Motor neuron (in vitro differentiated cells): ENCODE measurements at regions not wholly inside any gene's neighbourhood (a gene's known extent, or its start where the extent isn't known, plus 50 kb on each side); places are given as distances from the start of the nearest gene placed in this dataset.
A peak's percentile ranks its signal among the peaks of the same experiment; 100 is the strongest.

Experiments
- ATAC-seq, 8 experiments: fragments of 200-7000 bp; cut with Tn5 transposase; replicated peaks in 6 of 8; 2 replicates each; pipeline ENCODE4 v1.8.0; 2021; ENCODE audit warnings: mild to moderate bottlenecking in 8 of 8, moderate library complexity in 8 of 8
- H3K27ac ChIP-seq, 2 donors: fragments of 250-450 bp; sonication (Bioruptor Pico); 2 replicates each; pipeline ENCODE4 v1.9.0; 2021; ENCODE audit warnings: antibody characterized with exemption in 2 of 2, mild to moderate bottlenecking in 2 of 2, moderate library complexity in 1 of 2
- H3K4me1 ChIP-seq, 2 donors: fragments of 250-450 bp; sonication (Bioruptor Pico); replicated peaks in 1 of 2; 2 replicates each; pipeline ENCODE4 v1.6.1; 2021; ENCODE audit warnings: antibody characterized with exemption in 2 of 2, mild to moderate bottlenecking in 2 of 2, moderate library complexity in 1 of 2
- H3K4me3 ChIP-seq, 5 donors: fragments of 250-450 bp; sonication (Bioruptor Pico); 2 replicates each; pipeline ENCODE4 v1.9.0; 2021; ENCODE audit warnings: antibody characterized with exemption in 5 of 5, mild to moderate bottlenecking in 5 of 5, moderate library complexity in 4 of 5
- WGBS, 10 experiments: fragments of 450-650 bp; shearing (Covaris generic); methylation state at CpG; one replicate each; pipeline ENCODE4 v1.0.0; 2022; 5-methylcytosine and 5-hydroxymethylcytosine counted together
- in situ Hi-C, 9 experiments: fragments of 400-800 bp; cut with MboI; loops; one replicate each; pipeline ENCODE4 v1.15.0; 2021; ENCODE audit warnings: low sequenced_read_pairs in 9 of 9, low pct_unique_long_range_greater_than_20kb in 2 of 9; ENCODE audit not compliant: unreplicated experiment in 9 of 9

DNA sequence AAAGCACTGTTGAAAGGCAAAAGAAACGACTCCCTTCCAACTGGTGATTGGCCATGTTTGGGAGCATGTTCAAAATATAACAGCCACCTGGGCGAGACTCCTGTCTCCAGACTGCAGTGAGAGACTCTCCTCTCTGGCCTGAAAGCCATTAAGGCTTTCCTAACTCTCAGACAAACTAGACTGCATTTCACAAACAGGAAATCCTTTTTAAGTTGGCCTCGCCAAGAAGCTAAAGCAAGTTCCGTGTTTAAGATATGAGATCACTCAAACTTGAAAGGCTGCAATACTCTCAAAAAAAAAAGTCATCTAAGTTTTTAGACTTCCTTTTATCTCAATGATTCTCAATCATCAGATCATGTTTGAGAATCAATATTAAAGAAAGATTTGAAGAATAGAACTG lies 117.0 kb downstream of the TFAP2A start:
- ATAC-seq: no peak
- WGBS, 10 experiments: 4 to 100% (median 72%) methylated on average over 1 to 4 of the region's 4 CpGs

DNA sequence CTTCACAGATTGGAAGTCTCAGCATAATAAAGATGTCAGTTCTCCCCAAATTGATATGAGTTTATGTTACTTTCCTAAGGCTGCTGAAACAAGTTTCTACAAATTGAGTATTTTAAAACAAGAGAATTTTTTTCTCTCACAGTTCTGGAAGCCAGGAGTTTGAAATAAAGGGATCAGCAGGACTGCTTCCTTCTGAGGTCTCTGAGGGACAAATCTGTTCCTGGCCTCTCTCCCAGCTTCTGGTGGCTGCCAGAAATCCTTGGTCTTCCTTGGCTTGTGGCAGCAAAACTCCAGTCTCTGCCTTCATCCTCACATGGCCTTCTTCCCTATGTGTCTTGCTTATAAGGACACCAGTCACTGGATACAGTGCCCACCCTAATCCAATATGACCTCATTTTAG lies 136.1 kb downstream of the TFAP2A start:
- in situ Hi-C loops: no loop called here
- Histone ChIP-seq H3K4me3 (no peak overlapping the region), H3K27ac (no peak overlapping the region), H3K4me1 (peaks cover 2 to 13% of the 10 kb centered on the region in 2 donors)
- ATAC-seq: no peak

More for the DNA sequence above, 117.0 kb downstream of the TFAP2A start:
- H3K4me1 ChIP-seq: peaks cover 0 to 2% of the 10 kb centered on the region in 2 donors
- in situ Hi-C loops: no loop called here
- H3K27ac ChIP-seq: no peak overlapping the region
- H3K4me3 ChIP-seq: no peak overlapping the region

DNA sequence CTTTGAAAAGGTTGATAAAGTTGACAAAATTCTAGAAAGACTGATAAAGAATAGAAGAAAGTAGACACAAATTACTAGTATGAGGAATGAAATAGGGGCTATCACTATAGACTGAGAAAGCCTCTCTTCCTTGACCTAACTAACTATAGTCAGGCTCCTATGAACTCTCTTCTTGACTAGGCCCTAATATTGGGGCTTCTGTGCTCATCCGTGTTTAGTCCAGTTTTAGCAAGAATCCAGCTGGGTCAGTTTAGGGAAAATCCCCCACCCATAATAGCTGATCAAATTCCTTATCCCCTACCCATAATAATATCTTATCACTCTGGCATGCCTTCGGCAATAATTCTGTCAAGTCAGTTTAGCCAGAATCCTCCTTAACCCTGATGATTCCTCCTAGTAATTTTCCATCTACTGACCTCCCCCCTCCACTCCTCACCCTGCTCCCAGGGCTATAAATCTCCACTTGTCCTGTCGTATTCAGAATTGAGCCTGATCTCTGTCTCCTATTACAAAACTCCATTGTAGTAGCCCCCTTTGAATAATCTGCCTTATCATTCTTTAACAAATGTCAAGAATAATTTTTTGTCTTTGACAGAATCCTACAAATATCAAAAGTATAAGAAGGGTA lies 138.1 kb downstream of the TFAP2A start:
- in situ Hi-C loops: no loop called here
- Histone ChIP-seq H3K27ac (no peak overlapping the region), H3K4me3 (no peak overlapping the region), H3K4me1 (peaks cover 2 to 13% of the 10 kb centered on the region in 2 donors)
- ATAC-seq: peak in 4 of 8 experiments; percentile 39 to 81 (median 61)
- WGBS, 10 experiments: 26 to 83% (median 30%) methylated on average over 1 to 3 of the region's 3 CpGs

DNA sequence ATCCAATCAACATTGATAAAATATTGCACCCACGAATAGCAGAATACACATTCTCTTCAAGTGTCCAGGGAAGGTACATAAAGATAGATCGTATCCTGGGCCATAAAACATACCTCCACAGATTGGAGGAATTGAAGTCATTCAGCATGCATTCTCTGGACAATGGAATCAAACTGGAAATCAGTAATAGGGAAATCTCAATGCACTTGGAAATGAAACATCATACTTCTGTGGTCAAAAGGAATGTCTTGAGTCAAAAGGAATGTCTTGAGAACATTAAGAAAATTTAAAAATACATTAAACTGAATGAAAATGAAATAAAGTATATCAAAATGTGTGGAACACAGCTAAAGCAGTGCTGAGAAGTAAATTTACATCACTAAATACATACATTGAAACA lies 138.8 kb downstream of the TFAP2A start:
- WGBS, 10 experiments: 0 to 86% (median 77%) methylated on average over 1 to 2 of the region's 2 CpGs; no CpG with 5 or more reads in 1 of the 10 experiments
- in situ Hi-C loops: no loop called here

DNA sequence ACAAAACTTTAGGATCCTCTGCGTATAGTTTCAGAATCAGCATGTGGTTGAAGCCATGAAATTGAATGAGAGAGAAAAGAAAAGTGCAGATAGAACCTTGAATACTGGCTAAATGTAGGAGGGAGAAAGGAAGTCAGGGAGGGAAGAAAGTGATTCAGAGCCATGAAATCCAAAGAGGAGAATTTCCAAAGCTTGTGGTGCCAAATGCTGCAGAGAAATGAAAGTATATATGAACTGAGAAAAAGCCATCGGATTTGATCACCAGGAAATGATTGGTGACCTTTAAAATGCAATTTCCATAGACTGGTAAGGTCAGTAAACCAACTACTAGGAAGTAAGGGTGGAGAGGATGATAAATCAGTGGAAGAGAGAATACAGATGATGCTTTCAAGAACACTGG lies 142.3 kb downstream of the TFAP2A start:
- in situ Hi-C loops: no loop called here
- 14 to 94% (median 81%) methylated on average over 2 of the region's 2 CpGs; no CpG with 5 or more reads in 1 of the 10 experiments for WGBS, 10 experiments

More for the DNA sequence above, 138.8 kb downstream of the TFAP2A start:
- Histone ChIP-seq H3K27ac (no peak overlapping the region), H3K4me3 (no peak overlapping the region), H3K4me1 (peaks cover 2 to 18% of the 10 kb centered on the region in 2 donors)
- ATAC-seq: no peak

DNA sequence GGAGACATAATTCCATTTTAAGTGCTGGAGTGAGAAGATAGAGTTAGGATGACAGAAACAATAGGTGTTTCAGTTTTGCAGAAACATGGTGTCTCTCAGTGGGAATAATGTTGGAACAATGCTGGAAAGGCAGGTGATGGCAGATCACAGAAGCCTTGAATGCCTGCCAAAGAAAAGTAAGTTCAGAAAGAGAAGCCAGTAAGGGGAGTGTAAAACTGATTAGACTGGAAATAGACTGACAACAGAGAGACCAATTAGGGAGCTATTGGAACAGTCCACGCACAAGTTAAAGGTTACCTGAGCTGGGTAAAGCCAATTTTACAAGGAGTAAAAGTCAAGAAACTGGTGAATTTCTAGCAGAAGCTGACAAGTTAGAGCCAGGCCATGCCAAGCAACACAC lies 142.9 kb downstream of the TFAP2A start:
- WGBS, 10 experiments: 25 to 100% (median 55%) methylated on average over 1 of the region's 1 CpG; no CpG with 5 or more reads in 2 of the 10 experiments
- in situ Hi-C loops: no loop called here
- no peak for ATAC-seq
- no peak overlapping the region for H3K4me3 ChIP-seq
- H3K4me1 ChIP-seq: peaks cover 15 to 35% of the 10 kb centered on the region in 2 donors
- no peak overlapping the region for H3K27ac ChIP-seq

More for the DNA sequence above, 142.3 kb downstream of the TFAP2A start:
- Histone ChIP-seq H3K4me1 (peaks cover 15 to 35% of the 10 kb centered on the region in 2 donors), H3K4me3 (no peak overlapping the region), H3K27ac (no peak overlapping the region)
- no peak for ATAC-seq

DNA sequence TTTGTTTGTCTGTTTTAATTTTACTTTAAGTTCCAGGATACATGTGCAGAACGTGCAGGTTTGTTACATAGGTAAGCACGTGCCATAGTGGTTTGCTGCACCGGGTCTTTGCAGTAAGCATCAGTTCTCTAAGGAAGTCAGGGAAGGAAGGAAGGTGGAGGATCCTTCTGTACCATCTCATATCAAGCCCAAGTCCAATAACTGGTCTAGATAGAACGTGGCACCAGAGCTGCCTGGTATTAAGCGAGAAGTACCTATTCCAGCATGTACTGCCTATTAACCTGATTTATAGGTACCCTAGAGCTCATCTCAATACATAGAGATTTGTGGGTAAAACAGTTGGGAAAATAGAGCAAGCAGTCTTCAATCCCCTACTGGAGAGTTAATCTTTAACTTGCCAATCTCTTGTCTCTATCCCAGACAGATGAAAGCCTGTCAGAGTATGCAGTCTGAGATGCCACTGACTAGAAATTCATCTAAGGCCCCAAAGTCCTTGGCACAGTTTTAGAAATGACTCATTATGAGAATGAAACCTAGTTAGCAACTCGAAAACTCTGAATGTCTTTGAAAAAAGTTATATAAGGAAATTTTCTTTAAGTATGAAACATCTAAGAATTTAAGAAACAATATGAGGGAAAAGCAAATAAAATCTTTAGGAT lies 144.9 kb downstream of the TFAP2A start:
- in situ Hi-C loops: no loop called here
- H3K4me1 ChIP-seq: peaks cover 13 to 27% of the 10 kb centered on the region in 2 donors
- 14 to 89% (median 65%) methylated on average over 1 to 5 of the region's 6 CpGs for WGBS, 10 experiments
- no peak overlapping the region for H3K4me3 ChIP-seq
- no peak overlapping the region for H3K27ac ChIP-seq
- no peak for ATAC-seq

DNA sequence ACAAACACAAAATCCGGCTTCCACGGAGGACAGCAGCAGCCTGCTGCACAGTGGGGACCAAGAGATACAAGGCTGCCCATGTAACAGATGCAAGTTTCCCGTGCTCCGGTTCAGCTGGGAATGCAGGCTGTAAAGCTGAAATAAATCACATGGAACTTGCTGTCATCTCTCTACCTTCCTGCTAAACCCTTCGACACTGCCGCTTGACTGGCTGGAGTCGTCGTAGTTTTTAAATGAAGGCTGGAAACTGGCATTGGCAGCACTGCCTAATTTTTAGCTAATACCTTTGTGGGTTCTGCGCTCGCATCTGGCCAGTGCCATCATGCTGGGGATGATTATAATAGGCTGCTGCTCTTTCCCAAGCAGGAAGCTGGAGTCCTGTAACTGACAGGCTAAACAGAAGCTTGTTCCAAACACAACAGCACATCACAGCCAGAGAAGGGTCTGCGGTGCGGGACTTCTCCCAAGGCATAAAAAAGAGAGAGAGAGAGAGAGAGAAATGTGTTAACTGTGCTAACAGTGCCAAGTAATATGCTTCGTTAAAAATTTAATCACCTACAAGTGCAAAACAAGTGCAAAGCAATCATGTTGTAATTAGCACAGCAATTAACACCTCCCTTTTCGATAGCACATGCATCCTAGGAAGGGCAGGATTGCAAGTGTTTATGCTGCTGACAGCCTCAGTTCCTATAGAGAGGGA lies 146.1 kb downstream of the TFAP2A start:
- Histone ChIP-seq H3K4me3 (peak overlapping the region; percentile 18 to 23 (median 22)), H3K27ac (peak overlapping the region in 1 of 2 donors; percentile 60), H3K4me1 (peaks cover 13 to 27% of the 10 kb centered on the region in 2 donors)
- 0 to 20% (median 6%) methylated on average over 1 to 13 of the region's 14 CpGs for WGBS, 10 experiments
- in situ Hi-C loops: no loop called here
- peak in 6 of 8 experiments; percentile 25 to 99 (median 94) for ATAC-seq

DNA sequence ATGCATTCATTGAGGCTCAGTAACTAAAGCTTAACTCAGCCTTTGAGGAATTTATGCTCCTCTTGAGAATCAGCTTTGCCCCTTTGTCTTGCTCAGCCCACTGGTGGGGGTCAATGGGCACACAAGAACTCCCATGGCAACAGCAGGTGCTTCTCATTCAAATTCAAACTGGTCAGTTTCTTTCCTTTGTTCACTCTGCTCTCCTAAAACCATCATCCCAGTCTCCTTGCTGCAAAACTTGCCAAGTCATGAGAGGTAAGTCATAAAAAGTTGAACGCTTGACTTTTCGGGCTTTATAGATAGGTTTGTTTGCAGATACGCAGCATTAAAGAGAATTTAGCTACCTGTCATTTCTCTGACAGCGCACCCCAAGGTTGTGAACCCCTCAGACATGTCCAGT lies 146.8 kb downstream of the TFAP2A start:
- Histone ChIP-seq H3K27ac (peak overlapping the region in 1 of 2 donors; percentile 60), H3K4me1 (peaks cover 13 to 27% of the 10 kb centered on the region in 2 donors), H3K4me3 (peak overlapping the region in 3 of 5 donors; percentile 18 to 23 (median 22))
- peak in 5 of 8 experiments; percentile 18 to 49 (median 21) for ATAC-seq
- 0 to 70% (median 25%) methylated on average over 1 to 4 of the region's 4 CpGs; no CpG with 5 or more reads in 1 of the 10 experiments for WGBS, 10 experiments
- in situ Hi-C loops: no loop called here

DNA sequence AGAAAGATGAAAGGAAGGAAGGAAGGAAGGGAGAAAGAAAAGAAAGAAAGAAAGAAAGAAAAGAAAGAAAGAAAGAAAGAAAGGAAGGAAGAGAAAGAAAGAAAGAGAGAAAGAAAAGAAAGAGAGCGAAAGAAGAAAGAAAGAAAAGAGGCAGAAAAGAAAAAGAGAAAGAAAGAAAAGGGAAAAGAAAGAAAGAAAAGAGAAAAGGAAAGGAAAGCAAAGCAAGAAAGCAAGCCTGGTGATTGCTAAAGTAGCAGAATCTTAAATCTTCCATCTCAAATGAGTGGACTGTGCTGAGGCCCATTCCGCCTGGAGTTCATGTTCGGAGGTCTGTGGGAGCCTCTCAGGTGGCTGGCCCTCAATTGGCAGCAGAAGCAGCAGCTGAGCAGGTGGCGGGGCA lies 148.4 kb downstream of the TFAP2A start:
- in situ Hi-C loops: no loop called here

DNA sequence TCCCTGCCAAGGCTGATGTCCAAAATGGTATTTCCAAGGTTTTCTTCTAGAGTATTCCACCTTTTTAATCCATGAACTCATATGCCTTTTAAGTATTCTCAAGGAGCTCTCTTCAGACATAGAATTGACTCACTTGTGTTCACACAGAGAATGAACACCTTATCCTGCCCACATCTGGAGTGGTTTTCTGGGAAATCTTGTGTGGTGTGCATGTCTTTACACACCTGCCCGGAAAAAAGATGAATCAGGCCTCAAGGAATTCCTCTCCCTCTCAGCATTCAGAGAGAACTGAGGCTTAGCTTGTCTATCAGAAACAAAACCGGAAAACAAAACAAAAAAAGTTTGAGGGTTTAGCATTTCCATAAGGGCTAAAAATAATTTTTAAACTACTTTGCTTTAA lies 148.8 kb downstream of the TFAP2A start:
- H3K4me1 ChIP-seq: peaks cover 13 to 22% of the 10 kb centered on the region in 2 donors
- in situ Hi-C loops: no loop called here
- H3K27ac ChIP-seq: no peak overlapping the region
- no peak for ATAC-seq
- 3 to 100% (median 92%) methylated on average over 1 to 2 of the region's 2 CpGs; no CpG with 5 or more reads in 1 of the 10 experiments for WGBS, 10 experiments
- no peak overlapping the region for H3K4me3 ChIP-seq

More for the DNA sequence above, 148.4 kb downstream of the TFAP2A start:
- WGBS, 10 experiments: 0 to 100% (median 52%) methylated on average over 1 to 4 of the region's 4 CpGs
- Histone ChIP-seq H3K4me1 (peaks cover 13 to 26% of the 10 kb centered on the region in 2 donors), H3K27ac (no peak overlapping the region), H3K4me3 (no peak overlapping the region)
- no peak for ATAC-seq

DNA sequence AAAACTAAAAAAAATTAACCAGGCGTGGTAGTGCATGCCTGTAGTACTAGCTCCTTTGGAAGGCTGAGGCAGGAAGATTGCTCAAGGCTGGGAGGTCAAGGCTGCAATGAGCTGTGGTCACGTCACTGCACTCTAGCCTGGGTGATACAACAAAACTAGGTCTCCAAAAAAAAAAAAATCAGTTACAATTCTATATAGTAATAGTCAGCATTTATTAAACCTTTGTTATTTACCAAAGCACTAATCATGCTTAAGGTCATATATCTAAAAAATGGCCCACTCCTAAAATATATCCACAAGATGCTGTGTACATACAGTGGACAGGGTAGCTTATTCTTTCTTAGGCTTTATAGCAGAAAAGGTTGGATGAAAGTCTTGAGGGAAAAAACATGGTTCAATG lies 152.4 kb downstream of the TFAP2A start:
- no peak for ATAC-seq
- WGBS, 10 experiments: 14 to 100% (median 92%) methylated on average over 1 to 2 of the region's 2 CpGs; no CpG with 5 or more reads in 3 of the 10 experiments
- H3K4me3 ChIP-seq: no peak overlapping the region

DNA sequence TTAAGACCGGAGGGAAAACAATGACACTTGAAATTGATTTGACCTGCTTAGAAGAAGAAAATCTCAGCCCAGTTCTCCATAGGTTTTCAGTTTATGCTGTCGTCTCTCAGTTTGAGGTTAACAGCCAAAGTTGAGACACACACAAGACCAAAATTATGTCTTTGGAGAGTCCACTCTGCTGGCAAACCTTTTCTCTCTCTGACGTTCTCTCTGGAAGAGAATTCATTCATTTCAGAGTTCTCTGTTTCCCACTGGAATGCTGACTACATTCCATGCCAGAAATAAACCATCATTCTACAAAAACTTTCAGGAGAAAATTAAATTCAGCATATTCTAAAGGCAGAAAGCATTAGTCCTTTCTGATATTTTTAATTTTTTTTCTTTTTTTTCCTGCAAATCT lies 155.2 kb downstream of the TFAP2A start:
- ATAC-seq: no peak
- 7 to 100% (median 58%) methylated on average over 1 to 3 of the region's 3 CpGs for WGBS, 10 experiments
- in situ Hi-C loops: no loop called here
- Histone ChIP-seq H3K27ac (no peak overlapping the region), H3K4me3 (no peak overlapping the region), H3K4me1 (peaks cover 0 to 6% of the 10 kb centered on the region in 2 donors)

More for the DNA sequence above, 152.4 kb downstream of the TFAP2A start:
- Histone ChIP-seq H3K4me1 (peaks cover 0 to 4% of the 10 kb centered on the region in 2 donors), H3K27ac (no peak overlapping the region)
- in situ Hi-C loops: no loop called here
